ENCODE measurements at regions not wholly inside any gene's neighbourhood (a gene's known extent, or its start where the extent isn't known, plus 50 kb on each side); places are given as distances from the start of the nearest gene placed in this dataset.

- H3K36me3 ChIP-seq, result no peaks in the 10 kb centered on the region
- no peak for TF ChIP-seq POLR2A (IDR thresholded peaks at IDR 0.05)
- TF ChIP-seq, protein P1, sequence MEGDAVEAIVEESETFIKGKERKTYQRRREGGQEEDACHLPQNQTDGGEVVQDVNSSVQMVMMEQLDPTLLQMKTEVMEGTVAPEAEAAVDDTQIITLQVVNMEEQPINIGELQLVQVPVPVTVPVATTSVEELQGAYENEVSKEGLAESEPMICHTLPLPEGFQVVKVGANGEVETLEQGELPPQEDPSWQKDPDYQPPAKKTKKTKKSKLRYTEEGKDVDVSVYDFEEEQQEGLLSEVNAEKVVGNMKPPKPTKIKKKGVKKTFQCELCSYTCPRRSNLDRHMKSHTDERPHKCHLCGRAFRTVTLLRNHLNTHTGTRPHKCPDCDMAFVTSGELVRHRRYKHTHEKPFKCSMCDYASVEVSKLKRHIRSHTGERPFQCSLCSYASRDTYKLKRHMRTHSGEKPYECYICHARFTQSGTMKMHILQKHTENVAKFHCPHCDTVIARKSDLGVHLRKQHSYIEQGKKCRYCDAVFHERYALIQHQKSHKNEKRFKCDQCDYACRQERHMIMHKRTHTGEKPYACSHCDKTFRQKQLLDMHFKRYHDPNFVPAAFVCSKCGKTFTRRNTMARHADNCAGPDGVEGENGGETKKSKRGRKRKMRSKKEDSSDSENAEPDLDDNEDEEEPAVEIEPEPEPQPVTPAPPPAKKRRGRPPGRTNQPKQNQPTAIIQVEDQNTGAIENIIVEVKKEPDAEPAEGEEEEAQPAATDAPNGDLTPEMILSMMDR (IDR thresholded peaks at IDR 0.05), result no peak
- 25% methylated on average over 3 of the region's 3 CpGs for WGBS (ENCODE audit: insufficient coverage, low coverage, low lambda C conversion rate, missing lambda C conversion rate)
Observed at GRCh38 chr10:52632591-52632990, 140.0 kb downstream of the MBL2 start.

DNA sequence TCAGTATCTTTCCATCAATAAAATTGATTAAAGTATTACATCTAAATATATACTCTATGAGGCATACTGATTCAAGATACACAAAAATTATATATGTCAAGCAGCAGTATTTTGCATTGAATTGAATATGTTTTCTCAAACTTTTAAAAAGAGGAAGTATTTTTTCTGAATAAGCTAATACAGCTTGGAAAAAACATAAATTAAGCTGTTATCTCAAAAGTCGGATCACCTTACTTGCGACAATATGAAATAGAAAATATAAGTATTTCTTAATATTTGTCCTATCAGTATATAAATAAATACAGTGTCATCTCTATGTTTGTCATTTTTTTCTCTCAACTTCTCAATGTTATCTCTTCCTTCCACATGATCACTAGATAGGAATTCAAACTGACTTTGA lies 139.3 kb downstream of the MBL2 start:
- Histone ChIP-seq H3K9me3 (no peaks in the 10 kb centered on the region), H3K36me3 (no peaks in the 10 kb centered on the region), H3K27ac (no peak overlapping the region), H3K4me3 (no peak overlapping the region), H3K27me3 (no peaks in the 10 kb centered on the region), H3K4me1 (no peaks in the 10 kb centered on the region)
- DNase-seq, result no peak
- TF ChIP-seq, protein P1 (IDR thresholded peaks at IDR 0.05), result no peak
- TF ChIP-seq POLR2A (IDR thresholded peaks at IDR 0.05), result no peak
- intact Hi-C loops (cut with DNase I), result no loop called here
- WGBS (ENCODE audit: insufficient coverage, low coverage, low lambda C conversion rate, missing lambda C conversion rate), result 54% methylated on average over 2 of the region's 2 CpGs
- no peak for ATAC-seq

More at GRCh38 chr10:52632591-52632990, 140.0 kb downstream of the MBL2 start:
- Histone ChIP-seq H3K9me3 (no peaks in the 10 kb centered on the region), H3K27ac (no peak overlapping the region), H3K4me1 (no peaks in the 10 kb centered on the region), H3K4me3 (no peak overlapping the region), H3K27me3 (no peaks in the 10 kb centered on the region)
- ATAC-seq (no peak), DNase-seq (no peak)
- intact Hi-C loops (cut with DNase I), result no loop called here

GRCh38 chr10:52635651-52636050 lies 136.9 kb downstream of the MBL2 start:
- TF ChIP-seq, protein P1 (IDR thresholded peaks at IDR 0.05), result no peak
- no peak for TF ChIP-seq POLR2A (IDR thresholded peaks at IDR 0.05)
- no peak overlapping the region for H3K27ac ChIP-seq
- H3K36me3 ChIP-seq, result no peaks in the 10 kb centered on the region
- WGBS (ENCODE audit: insufficient coverage, low coverage, low lambda C conversion rate, missing lambda C conversion rate), result 54% methylated on average over 1 of the region's 1 CpG
- no peak for DNase-seq
- H3K4me3 ChIP-seq, result no peak overlapping the region
- ATAC-seq, result no peak
- no peaks in the 10 kb centered on the region for H3K9me3 ChIP-seq
- no peaks in the 10 kb centered on the region for H3K4me1 ChIP-seq
- intact Hi-C loops (cut with DNase I), result no loop called here
- no peaks in the 10 kb centered on the region for H3K27me3 ChIP-seq

DNA sequence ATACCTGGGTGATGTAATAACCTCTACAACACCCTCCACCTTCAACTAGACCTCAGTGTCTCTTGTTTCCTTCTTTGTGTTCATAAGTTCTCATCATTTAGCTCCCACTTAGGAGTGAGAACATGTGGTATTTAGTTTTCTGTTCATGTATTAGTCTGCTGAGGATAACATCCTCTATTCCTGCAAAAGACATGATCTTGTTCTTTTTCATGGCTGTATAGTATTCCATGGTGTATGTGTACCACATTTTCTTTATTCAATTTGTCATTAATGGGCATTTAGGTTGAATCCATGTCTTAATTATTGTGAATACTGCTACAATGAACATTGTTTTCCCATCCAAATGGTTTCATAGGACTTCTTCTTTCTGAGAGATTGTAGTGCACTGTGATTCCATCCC lies 135.7 kb downstream of the MBL2 start:
- H3K36me3 ChIP-seq, result no peaks in the 10 kb centered on the region
- DNase-seq, result no peak
- no peak overlapping the region for H3K4me3 ChIP-seq
- intact Hi-C loops (cut with DNase I), result no loop called here
- no peak overlapping the region for H3K27ac ChIP-seq
- H3K9me3 ChIP-seq, result no peaks in the 10 kb centered on the region
- TF ChIP-seq, protein P1 (IDR thresholded peaks at IDR 0.05), result no peak
- TF ChIP-seq POLR2A (IDR thresholded peaks at IDR 0.05), result no peak
- no peaks in the 10 kb centered on the region for H3K27me3 ChIP-seq
- ATAC-seq, result no peak
- no peaks in the 10 kb centered on the region for H3K4me1 ChIP-seq

DNA sequence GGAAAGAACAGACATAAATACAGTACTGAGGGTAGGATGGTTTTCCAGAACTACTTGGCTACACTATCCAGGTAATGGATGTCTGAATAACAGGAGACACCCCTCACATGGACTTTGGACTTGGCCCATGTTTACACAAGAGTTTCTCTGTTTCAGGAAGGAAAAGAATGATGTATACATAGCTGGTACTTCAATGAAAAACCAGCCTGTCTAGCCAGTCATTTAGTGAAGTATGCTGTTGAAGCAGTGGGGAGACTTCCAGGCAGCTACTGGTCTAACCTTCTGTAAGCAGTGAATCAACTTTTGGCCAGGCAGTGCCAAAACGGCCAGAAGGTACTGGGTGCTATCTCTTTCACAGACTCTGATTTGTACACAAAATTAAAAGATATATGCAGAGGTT lies 135.0 kb downstream of the MBL2 start:
- ATAC-seq (no peak), DNase-seq (no peak)

More for the DNA sequence above, 135.0 kb downstream of the MBL2 start:
- TF ChIP-seq POLR2A (IDR thresholded peaks at IDR 0.05), result no peak
- TF ChIP-seq, protein P1 (IDR thresholded peaks at IDR 0.05), result no peak
- no peak overlapping the region for H3K4me3 ChIP-seq
- no peaks in the 10 kb centered on the region for H3K9me3 ChIP-seq
- H3K27ac ChIP-seq, result no peak overlapping the region
- intact Hi-C loops (cut with DNase I), result no loop called here
- H3K4me1 ChIP-seq, result no peaks in the 10 kb centered on the region
- WGBS (ENCODE audit: insufficient coverage, low coverage, low lambda C conversion rate, missing lambda C conversion rate), result 29% methylated on average over 1 of the region's 1 CpG
- H3K36me3 ChIP-seq, result no peaks in the 10 kb centered on the region
- no peaks in the 10 kb centered on the region for H3K27me3 ChIP-seq
